Erythroblast (primary cell): ENCODE measurements at regions not wholly inside any gene's neighbourhood (a gene's known extent, or its start where the extent isn't known, plus 50 kb on each side); places are given as distances from the start of the nearest gene placed in this dataset.

ENCODE experiments used
- GATA1 ChIP-seq: IDR thresholded peaks from 2 replicates; pipeline ENCODE4 v1.6.1; 2011; ENCODE audit warnings: low read depth, mild to moderate bottlenecking, control low read depth, low read length, moderate library complexity
- POLR2A ChIP-seq: IDR thresholded peaks from 2 replicates; pipeline ENCODE4 v1.6.1; 2011; ENCODE audit warnings: mild to moderate bottlenecking, low read length

DNA sequence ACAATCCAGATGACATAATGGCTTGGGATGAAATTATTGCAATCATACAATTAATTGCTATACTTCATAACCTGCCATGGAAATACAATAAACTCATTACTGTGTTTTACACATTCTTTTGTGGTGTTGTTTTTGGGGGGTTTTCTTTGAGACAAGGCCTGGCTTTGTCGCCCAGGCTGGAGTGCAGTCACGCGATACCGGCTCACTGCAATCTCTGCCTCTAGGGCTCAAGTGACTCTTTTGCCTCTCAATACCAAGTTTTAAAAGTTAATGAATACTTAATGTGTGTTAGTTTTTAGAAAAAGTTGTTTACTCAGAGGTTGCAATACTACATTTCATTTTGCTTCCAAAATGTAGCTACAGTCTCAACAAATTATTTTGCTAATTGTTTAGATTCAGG lies 598.4 kb downstream of the CHSY3 start:
- TF ChIP-seq POLR2A: no peak
- TF ChIP-seq GATA1: no peak
